Left ventricle myocardium inferior (tissue), 1 donor: ENCODE measurements at regions not wholly inside any gene's neighbourhood (a gene's known extent, or its start where the extent isn't known, plus 50 kb on each side); places are given as distances from the start of the nearest gene placed in this dataset.

ENCODE experiments used
- DNase-seq: peaks from one replicate; pipeline ENCODE4 v3.0.0-alpha.2; 2020
- H3K27ac ChIP-seq: fragments of 200-600 bp; replicated peaks from 2 replicates; pipeline ENCODE4 v1.8.0; 2021
- H3K27me3 ChIP-seq: fragments of 200-600 bp; 2 replicates; pipeline ENCODE4 v1.8.0; 2021; ENCODE audit warnings: low read depth
- H3K36me3 ChIP-seq: fragments of 200-600 bp; 2 replicates; pipeline ENCODE4 v1.8.0; 2021
- H3K4me1 ChIP-seq: fragments of 200-600 bp; 2 replicates; pipeline ENCODE4 v1.8.0; 2021
- H3K4me3 ChIP-seq: fragments of 200-600 bp; 2 replicates; pipeline ENCODE4 v1.8.0; 2021; ENCODE audit warnings: mild to moderate bottlenecking, moderate library complexity
- H3K9me3 ChIP-seq: fragments of 200-600 bp; replicated peaks from 2 replicates; pipeline ENCODE4 v1.8.0; 2021
- CTCF ChIP-seq: fragments of 200-600 bp; IDR thresholded peaks from 2 replicates; pipeline ENCODE4 v1.8.0; 2021; ENCODE audit warnings: antibody characterized with exemption, mild to moderate bottlenecking, borderline replicate concordance
- intact Hi-C: fragments of 100-400 bp; cut with micrococcal nuclease; formaldehyde crosslinking; loops from one replicate; pipeline ENCODE4 v1.11.0; 2022
- donor health status: DM: no; HTN: yes; CAD: no; lungs with severe emphysema.

GRCh38 chr18:1653873-1654272 lies 749.2 kb downstream of the ADCYAP1 start:
- H3K36me3 ChIP-seq: no peaks in the 10 kb centered on the region
- intact Hi-C loops: no loop called here
- no peaks in the 10 kb centered on the region for H3K4me1 ChIP-seq
- H3K4me3 ChIP-seq: no peak overlapping the region
- DNase-seq: no peak
- TF ChIP-seq CTCF: no peak
- H3K27me3 ChIP-seq: no peaks in the 10 kb centered on the region
- no peaks in the 10 kb centered on the region for H3K9me3 ChIP-seq
- H3K27ac ChIP-seq: no peak overlapping the region

- intact Hi-C loops: no loop called here
- DNase-seq: no peak
- no peak overlapping the region for H3K27ac ChIP-seq
Observed at GRCh38 chr18:1657876-1658275, 753.2 kb downstream of the ADCYAP1 start.

GRCh38 chr18:1658908-1659566 lies 754.4 kb downstream of the ADCYAP1 start:
- Histone ChIP-seq H3K4me1 (peaks cover 4% of the 10 kb centered on the region), H3K27me3 (no peaks in the 10 kb centered on the region), H3K27ac (no peak overlapping the region), H3K36me3 (no peaks in the 10 kb centered on the region), H3K9me3 (no peaks in the 10 kb centered on the region), H3K4me3 (no peak overlapping the region)
- DNase-seq: no peak
- TF ChIP-seq CTCF: no peak
- intact Hi-C loops: no loop called here

More at GRCh38 chr18:1657876-1658275, 753.2 kb downstream of the ADCYAP1 start:
- H3K4me1 ChIP-seq: peaks cover 4% of the 10 kb centered on the region
- H3K9me3 ChIP-seq: no peaks in the 10 kb centered on the region
- no peaks in the 10 kb centered on the region for H3K36me3 ChIP-seq
- H3K27me3 ChIP-seq: no peaks in the 10 kb centered on the region
- TF ChIP-seq CTCF: no peak
- H3K4me3 ChIP-seq: no peak overlapping the region

- intact Hi-C loops: no loop called here
- Histone ChIP-seq H3K9me3 (no peaks in the 10 kb centered on the region), H3K4me3 (no peak overlapping the region), H3K27ac (no peak overlapping the region), H3K27me3 (no peaks in the 10 kb centered on the region), H3K36me3 (no peaks in the 10 kb centered on the region), H3K4me1 (peaks cover 40% of the 10 kb centered on the region)
- peak; percentile 43 for DNase-seq
- peak; percentile 51 for TF ChIP-seq CTCF
Observed at GRCh38 chr18:1663879-1664705, 759.4 kb downstream of the ADCYAP1 start.

- Histone ChIP-seq H3K4me1 (peaks cover 37% of the 10 kb centered on the region), H3K4me3 (no peak overlapping the region), H3K27me3 (no peaks in the 10 kb centered on the region), H3K9me3 (no peaks in the 10 kb centered on the region), H3K27ac (peak overlapping the region; percentile 78), H3K36me3 (no peaks in the 10 kb centered on the region)
- TF ChIP-seq CTCF: no peak
- DNase-seq: no peak
- intact Hi-C loops: no loop called here
Observed at GRCh38 chr18:1665079-1665478, 760.4 kb downstream of the ADCYAP1 start.
